DOHH2 (cell line): ENCODE measurements at regions not wholly inside any gene's neighbourhood (a gene's known extent, or its start where the extent isn't known, plus 50 kb on each side); places are given as distances from the start of the nearest gene placed in this dataset.

ENCODE experiments used
- CTCF ChIP-seq: fragments of 200-600 bp; sonication (generic); IDR thresholded peaks from one replicate; pipeline ENCODE4 v1.5.1; 2014; ENCODE audit warnings: antibody characterized with exemption, mild to moderate bottlenecking, low read depth, low read length; ENCODE audit not compliant: poor library complexity, severe bottlenecking
- EZH2phosphoT487 ChIP-seq: fragments of 200-600 bp; sonication (generic); IDR thresholded peaks from 2 replicates; pipeline ENCODE4 v1.6.1; 2017; ENCODE audit warnings: borderline replicate concordance, mild to moderate bottlenecking, antibody characterized with exemption, low read length, moderate library complexity, mixed read lengths

- TF ChIP-seq CTCF, result no peak
- no peak for TF ChIP-seq EZH2phosphoT487
Observed at GRCh38 chr3:176623468-176624150, 573.7 kb downstream of the TBL1XR1 start.
